GM03348 (cell line): ENCODE measurements at regions not wholly inside any gene's neighbourhood (a gene's known extent, or its start where the extent isn't known, plus 50 kb on each side); places are given as distances from the start of the nearest gene placed in this dataset.
"Not testable (repeated sequence)": the region's sequence is repeated elsewhere in the genome, so short reads cannot be mapped to it uniquely, and the experiment has no call there.

Source experiments
- DNase-seq: peaks from one replicate; pipeline ENCODE4 v3.0.0; 2012; ENCODE audit warnings: low spot score

DNA sequence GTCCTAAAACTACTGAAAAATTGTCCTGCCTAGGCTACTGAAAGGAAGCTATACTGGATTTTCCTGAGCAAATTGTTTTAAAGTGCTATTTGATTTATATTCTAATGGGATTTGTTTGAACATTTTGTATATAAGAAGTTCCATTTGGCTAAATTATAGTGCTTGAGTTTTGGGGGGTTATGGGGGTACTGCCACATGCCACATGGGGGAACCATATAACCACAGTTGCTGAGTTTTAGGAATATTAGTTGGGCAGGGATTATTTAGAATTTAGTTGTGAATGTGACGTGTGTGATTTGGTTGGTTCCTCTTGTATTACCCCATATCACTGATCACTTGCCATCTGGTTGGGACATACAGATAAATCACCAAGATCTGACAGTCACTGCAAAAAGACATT lies 224.5 kb upstream of the TAPT1 start:
- peak; percentile 20 for DNase-seq

DNA sequence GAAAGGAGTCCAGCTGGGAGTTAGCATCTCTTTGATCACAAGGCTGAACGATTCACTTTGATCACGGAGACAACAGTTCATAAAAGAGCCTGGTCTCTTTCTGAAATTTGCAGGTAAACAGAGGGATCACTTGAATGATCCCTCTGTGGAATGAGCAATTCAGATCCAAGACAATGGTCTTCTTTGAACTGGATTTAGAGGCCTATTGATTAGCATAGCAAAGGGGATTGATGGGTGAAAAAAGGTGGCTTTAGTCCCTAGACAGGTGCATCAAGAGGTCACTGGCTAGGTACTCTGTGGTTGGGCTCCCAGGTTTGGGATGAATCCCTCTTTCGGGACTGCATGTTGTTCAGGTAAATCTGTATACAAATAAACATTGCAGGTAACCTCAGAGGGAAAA lies 223.8 kb upstream of the TAPT1 start:
- no peak for DNase-seq

DNA sequence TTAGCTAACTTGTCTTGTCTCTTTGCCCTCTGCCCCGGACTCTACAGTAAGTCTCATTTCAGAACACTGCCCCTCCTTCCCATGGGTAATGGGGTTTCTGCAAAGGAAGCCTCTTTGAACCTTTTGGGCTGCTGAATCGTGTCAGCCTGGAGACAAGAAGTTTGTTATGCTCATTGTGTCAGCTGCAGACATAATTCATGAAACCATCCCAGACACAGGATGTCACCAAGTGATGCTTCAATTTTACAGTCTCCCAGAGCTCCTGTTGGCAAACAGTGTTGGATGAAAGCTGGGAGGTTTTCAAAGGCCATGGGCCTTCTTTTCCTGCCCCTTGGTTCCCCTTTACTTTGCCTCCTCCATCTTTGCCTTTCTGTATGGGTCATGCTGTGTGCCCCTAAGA lies 223.1 kb upstream of the TAPT1 start:
- no peak for DNase-seq

DNA sequence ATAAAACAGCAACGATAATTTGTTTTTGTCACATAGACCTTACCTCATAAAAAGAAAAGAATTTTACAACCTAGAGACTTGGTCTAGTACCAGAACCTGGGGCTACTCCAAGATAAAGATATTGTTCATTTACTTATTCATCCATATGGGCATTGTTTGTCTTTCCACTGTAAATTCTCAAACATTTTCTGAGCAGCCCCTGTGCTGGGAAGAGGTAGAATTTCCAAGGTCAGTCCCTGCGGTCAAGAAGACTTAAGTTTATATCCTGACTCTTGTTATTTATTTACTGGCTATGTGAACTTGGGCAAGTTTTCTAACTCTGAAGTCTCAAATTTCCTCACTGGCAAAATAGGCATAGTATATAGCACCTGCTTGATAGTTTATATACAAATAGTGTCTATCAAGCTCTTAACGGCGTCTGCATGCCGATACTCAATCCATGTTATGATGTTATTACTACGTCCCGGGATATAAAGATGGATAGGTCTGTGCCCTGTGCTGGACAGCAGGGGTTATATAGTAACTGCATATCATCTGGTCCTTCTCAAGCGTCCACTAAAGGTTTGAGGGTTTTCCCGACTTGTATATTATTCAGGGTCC lies 222.1 kb upstream of the TAPT1 start:
- no peak for DNase-seq

DNA sequence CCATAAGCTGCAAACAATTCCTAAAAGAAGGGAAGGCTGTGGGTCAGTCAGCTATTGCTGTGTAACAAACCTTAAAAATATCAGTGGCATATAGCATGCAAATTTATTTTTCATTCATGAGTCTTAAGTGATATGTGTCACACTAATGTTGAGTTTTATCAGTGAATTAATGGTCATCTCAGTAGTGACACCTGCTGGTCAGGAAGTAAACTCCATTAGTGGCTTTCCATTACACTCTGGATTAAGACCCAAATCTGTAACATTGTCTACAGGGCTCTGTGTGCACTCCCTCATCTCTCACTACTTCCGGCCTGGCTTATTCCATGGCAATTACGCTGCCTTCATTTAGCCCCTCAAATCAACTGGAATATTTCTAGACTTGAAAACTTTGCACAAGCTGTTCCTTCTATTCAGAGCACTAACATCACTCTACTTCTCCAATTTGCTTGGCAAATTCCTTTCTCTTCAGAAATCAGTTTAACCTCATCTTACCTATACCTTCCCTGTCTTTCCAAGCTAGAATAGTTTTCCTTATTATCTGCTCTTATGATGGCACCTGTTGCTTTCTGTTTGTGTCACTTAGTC lies 217.3 kb upstream of the TAPT1 start:
- peak; percentile 60 for DNase-seq

DNA sequence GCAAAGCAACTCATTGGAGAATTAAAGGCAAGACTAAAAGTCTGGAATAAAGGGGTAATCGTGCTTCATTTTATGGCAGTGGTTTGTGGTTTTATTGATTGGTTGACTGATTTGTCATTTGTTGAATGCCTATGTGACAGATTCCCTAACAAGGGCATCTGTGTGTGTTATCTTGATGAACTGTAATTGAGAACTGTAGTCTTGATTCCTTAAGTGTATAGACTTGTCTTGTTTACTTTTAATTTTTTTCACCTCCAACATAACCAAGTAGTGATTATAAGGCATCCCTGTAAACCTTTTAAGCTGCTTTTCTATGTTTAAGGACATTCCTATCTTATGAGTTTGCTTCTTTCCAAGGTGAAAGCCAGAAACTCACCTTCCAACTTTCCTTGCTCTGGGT lies 216.0 kb upstream of the TAPT1 start:
- DNase-seq, result no peak

DNA sequence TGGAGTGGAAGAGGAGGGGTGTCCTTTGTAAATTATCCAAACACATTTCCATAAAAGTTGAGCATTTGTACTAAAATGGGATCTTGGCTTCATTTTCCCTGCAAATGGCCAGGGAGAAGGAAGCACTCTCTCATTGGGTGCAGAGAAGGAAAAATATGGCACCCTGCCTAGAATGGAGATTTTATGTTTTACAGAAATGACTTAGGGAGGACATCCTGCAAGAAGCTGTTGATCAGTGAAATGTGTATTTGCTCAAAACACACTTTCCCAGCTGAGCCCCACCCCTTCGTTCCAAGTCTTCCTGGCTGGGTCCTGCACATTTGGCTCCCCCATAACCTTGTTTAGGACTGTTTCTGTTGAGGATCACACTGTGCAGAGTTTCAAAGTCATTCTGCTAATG lies 213.5 kb upstream of the TAPT1 start:
- DNase-seq, result no peak

DNA sequence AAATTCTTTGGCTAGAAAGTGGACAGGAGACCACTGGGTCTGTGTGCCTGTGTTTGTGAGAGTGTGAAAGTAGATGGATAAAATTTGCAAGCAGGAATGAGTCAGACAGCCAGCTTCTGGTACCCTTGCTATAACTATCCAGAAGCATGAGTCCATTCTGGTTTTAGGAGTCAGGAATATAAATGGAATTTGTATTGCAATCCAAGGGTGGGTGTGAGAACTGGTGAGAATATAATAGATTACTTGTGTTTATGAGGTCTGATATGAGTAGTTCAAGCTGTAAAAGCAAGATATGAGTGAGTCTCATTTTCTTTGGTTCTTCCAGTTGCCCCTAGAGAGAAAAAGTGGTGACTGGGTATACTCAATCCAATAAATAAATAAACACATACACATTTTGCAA lies 212.7 kb upstream of the TAPT1 start:
- peak; percentile 40 for DNase-seq

DNA sequence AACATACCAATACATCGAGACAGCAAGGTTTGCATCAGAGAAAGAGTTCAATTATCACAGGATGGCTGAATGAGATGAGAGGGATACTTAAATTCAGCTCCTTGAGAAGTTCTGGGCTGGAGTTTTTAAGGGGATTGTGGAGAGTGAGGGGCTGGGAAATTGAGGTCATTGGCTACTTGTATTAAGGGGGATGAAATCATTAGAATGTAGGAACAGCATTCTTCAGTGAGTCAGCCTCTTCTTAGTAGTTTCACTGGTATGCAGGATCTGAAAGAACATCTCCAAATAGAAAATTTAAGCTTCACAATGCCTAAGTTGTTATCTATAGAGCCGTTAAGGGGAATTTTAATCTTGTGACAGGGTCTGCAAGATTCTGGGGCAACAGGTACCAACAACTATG lies 211.6 kb upstream of the TAPT1 start:
- DNase-seq, result peak; percentile 33

DNA sequence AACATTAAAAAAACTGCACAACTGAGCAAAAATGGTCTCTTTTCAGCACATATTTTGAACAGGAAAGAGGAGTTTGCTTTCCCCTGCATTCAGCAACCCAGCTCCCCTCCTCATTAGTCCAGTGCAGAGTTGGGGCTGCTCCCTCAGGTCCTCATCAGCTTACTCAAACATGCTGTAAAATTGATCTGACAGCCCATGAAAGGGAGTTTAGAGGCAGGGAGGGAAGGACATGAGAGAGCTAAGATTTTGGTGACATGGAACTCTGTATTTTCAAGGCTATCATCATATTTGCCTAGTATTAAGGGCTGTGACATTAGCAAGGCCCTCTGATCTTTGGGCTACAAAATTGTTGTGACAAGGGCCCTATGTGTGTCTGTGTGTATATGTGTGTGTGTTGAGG lies 205.6 kb upstream of the TAPT1 start:
- no peak for DNase-seq

DNA sequence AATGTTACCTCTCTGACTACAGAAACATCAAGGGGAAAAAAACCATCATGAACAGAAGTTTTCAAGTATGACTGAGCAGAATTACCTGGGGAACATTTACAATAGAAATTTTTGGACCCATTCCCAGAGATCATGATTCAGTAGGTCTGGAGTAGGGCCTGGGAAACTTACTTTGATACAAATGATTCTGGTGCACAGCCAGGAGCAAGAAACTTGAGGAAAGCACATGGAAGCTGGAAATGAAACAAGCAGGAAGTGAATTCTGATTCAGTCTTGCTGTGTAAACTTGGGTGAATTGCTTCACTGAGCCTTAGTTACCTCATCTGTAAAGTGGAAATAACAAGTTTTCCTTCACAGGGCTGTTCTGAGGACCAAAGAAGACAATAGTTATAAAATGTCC lies 192.5 kb upstream of the TAPT1 start:
- no peak for DNase-seq

DNA sequence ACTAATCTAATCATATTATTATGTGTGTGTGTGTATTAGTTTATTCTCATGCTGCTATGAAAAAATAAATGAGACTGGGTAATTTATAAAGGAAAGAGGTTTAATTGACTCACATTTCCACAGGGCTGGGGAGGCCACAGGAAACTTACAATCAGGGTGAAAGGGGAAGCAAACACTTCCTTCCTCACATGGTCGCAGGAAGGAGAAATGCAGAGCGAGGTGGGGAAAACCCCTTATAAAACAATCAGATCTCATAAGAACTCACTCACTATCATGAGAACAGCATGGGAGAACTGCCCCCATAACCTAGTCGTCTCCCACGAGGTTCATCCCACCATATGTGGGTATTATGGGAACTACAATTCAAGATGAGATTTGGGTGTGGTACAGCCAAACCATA lies 190.9 kb upstream of the TAPT1 start:
- no peak for DNase-seq

DNA sequence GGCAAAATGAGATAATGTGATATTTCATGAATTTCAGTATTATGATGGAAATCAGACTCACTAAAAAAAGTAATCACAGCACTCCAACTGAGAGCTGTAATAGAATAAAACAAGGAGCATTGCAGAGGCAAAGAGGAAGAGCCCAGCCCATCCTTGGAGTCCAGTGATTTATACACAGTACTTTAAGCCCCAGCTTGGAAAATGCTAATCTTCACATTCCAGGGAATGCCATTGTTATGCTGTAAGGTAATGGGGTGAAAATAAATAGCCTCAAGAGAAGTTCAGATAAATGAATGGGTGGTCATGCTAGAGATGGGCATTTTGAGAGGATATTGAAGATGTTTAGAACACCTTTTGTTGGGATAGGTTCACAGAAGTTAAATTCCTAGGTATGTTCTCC lies 190.3 kb upstream of the TAPT1 start:
- DNase-seq, result no peak

DNA sequence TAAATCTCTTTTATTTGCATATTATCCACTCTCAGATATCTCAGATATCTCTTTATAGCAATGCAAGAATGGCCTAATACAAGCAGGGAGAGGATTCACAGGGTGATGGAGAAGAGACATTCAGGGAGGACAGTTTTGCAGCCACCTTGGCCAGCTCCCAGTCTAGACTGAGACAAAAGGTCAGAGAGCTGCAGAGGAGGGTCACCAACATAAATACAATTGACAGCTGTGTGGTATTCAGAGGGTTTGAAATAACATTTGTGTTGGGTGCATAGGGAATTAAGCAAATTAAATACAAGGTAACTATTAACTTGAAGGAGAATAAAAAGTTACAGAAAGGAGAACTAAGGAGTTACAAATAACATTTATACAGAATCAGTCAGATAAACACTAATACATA lies 189.5 kb upstream of the TAPT1 start:
- DNase-seq, result no peak

DNA sequence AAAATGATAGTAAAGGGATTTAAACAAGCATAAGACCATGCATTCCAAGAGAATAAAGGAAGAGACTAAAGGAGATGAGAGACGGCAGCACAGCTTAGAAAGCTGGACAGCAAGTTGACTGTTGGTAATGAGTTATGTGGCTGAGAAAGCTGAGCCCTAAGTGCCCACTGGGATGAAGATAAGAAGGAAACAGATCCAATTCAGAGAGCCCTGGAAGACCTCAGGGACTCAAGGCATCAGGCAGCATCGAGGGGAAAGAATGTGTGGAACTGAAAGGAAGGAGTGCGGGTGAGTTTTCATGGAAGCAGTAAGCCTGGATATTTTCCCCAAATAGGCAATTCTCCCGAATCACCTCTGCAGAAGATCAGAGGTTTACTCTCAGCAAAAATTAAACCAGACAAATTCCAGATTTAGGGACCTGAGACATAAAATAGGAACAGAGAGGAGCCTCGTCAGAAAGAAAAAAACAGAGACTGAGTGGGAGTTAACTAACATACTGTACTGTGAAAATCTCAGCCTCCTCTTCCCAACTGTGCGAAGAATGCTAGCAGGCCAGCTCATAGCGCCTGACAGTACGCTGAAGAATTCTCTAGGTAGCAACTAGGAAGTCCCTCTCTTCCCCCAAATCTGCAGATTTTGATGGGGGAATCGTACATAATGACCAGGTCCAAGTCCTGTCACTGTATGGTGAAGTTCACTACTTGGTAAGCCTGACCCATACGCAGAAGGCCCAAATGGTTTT lies 187.7 kb upstream of the TAPT1 start:
- DNase-seq, result no peak

DNA sequence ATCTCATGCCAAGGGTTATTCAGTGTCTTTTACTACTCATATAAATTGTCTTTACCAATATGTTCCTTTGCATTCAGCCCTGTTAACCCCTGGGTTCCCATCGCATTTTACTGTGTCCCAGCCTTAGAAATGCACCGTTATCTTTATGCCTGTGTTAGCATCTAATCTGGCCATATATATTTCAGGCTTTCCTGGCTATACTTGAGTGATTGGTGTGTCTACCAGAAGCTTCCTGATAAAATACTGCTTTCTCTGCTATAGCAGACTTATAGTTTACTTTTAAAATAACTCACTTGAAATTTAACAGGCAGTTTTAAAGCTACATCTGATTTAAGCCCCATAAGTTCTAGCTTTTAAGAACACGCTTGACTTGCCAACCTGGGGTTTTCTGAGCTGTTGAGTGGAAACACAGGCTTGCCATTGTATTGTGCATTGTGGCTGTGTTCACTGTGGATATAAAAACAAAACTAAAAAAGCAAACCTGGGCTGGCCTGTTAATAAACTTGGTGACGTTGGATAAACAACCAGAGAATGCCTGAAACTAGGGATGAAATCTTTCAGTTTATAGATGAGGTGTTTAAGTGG lies 185.3 kb upstream of the TAPT1 start:
- no peak for DNase-seq

DNA sequence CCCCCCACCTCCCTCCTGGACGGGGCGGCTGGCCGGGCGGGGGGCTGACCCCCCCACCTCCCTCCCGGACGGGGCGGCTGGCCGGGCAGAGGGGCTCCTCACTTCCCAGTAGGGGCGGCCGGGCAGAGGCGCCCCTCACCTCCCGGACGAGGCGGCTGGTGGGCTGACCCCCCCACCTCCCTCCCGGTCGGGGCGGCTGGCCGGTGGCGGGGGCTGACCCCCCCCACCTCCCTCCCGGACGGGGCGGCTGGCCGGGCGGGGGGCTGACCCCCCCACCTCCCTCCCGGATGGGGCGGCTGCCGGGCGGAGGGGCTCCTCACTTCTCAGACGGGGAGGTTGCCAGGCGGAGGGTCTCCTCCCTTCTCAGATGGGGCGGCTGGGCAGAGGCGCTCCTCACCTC lies 166.9 kb upstream of the TAPT1 start:
- not testable (repeated sequence) for DNase-seq

DNA sequence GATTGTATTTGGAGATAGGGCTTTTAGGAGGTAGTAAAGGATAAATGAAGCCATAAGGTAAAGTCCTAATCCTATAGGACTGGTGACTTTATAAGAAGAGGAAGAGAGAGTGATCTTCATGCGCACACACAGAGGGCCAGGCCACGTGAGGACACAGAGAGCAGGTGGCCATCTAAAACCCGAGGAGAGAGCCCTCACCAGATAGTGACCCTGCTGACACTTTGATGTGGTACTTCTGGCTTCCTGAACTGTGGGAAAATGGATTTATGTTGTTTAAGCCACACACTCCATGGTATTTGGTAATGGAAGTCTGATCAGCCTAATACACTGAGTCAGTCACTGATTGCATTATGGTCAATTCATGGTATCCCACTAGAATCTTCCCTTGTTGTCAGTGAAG lies 164.9 kb upstream of the TAPT1 start:
- no peak for DNase-seq

DNA sequence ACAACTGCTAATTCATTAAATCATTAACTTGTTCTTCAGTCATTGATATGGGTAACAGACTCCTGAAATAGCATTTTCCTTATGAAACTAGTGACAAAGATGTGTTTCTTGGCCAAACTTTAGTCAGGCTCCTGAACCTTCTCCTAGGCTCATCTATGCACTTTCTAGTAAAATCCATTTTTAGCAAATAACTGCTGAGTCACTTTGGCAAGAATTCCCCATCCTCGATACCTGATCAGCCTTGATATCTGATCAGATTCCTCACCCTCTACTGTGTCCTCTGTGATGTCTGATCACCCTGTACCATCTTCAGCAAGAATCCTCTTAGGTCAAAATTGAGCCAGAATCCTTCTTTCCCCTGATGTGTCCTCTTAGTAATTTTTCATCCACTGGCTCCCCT lies 161.2 kb upstream of the TAPT1 start:
- DNase-seq, result no peak

DNA sequence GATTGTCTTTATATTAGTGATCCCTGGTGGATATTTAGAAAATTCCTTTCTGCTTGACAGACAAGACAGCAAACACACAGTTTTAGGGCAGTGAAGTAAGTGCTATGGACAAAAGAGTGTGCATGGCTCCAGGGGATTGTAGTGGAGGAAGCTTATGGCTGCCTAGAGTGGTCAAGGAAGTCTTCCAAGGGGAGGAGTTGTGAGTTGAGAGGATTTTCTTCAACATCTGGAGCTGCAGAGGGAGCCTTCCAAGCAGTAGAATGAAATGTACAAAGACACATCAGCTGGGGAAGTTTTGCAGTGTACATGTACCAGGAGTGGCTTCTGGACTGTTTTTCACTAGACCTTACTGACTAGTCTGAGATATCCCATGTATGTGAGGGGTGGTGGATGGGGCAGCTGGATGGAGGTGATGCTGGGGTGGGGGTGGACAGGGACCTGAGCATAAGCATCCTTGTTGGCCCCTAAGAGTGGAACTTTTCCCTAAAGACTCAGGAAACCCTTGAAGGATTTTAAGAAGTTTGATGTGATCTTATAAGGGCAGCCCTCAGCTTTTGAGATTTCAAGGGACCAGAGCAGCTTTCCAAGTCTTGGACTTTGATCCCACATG lies 160.5 kb upstream of the TAPT1 start:
- no peak for DNase-seq

DNA sequence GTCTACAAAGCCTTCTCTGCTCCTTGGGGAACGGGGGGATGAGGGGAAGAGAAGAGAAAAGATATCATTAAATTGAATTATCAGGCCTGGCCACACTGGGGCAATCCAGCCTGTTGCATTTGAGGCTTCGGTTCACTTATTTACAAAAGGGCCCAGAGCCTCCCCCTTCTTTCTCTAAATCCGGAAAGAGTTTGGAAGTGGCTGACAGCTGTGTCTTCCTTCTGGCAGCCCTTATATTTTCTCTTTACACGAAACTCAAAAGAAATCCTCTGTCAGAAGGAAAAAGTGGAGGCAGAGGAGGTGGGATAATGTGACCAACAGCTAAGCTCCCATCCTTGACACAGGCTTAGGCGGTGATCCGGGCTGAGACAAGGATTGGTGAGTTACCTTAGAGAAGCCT lies 158.3 kb upstream of the TAPT1 start:
- DNase-seq, result no peak

DNA sequence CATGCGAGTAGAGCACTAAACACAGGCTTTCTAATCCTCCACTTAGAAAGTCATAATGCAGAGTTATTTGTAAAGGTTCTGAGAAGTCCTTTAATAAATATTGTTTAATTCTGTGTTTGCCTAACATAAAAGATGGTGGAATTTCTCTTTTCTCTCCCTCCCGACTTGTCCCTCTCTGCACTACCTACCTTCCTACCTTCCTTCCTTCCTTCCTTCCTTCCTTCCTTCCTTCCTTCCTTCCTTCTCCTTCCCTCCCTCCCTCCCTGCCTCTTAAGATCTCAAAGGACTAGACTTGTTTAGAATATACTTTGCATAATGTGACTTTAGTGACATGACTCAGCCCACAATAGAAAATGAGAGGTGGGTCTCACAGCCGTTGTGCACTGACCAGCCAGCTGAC lies 156.3 kb upstream of the TAPT1 start:
- DNase-seq, result no peak

DNA sequence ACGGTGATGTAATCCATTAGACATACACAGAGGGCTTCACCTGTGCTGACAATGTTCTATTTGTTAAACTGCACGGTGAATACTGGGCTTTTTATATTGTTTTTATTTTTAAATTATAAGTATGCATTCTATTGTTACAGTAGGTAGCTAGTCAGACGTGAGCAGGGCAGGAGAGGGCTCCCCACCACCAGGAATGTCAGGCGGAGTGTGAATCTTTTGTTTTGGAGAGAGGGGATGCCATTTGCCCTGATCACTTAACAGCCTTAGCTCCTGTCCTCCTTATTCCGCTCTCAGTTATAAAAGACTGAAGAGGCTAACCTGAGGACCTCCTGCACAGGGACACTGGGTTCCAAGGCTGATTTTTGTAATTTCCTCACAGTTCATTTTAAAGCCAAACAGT lies 151.6 kb upstream of the TAPT1 start:
- DNase-seq, result no peak
